Activated naive CD8-positive, alpha-beta T cell treated with anti-CD3 and anti-CD28 coated beads, Interleukin-2, amount 10 ng/mL, durations not matched to agents 7 days and 5 days (primary cell): ENCODE measurements at regions not wholly inside any gene's neighbourhood (a gene's known extent, or its start where the extent isn't known, plus 50 kb on each side); places are given as distances from the start of the nearest gene placed in this dataset.
"Not testable (repeated sequence)": the region's sequence is repeated elsewhere in the genome, so short reads cannot be mapped to it uniquely, and the experiment has no call there.

Source experiments
- ATAC-seq: fragments of 150-1000 bp; cut with Tn5 transposase; one replicate; pipeline ENCODE4 v1.10.0; 2021; ENCODE audit warnings: low read depth, moderate library complexity
- POLR2A ChIA-PET: fragments of 350-600 bp; sonication (Branson Sonifier 250); formaldehyde crosslinking; loops from one replicate; lab custom pipeline; 2021; ENCODE audit warnings: antibody characterized with exemption; lab: Charles Lee
- DNase-seq: peaks from one replicate; pipeline ENCODE4 v3.0.0; 2021
- H3K27ac Mint-ChIP-seq: one replicate; pipeline ENCODE4 v1.8.0; 2022; ENCODE audit warnings: mild to moderate bottlenecking, mixed read lengths
- H3K27me3 Mint-ChIP-seq: one replicate; pipeline ENCODE4 v1.8.0; 2022; ENCODE audit warnings: mild to moderate bottlenecking, moderate library complexity, mixed read lengths
- H3K36me3 Mint-ChIP-seq: one replicate; pipeline ENCODE4 v1.8.0; 2021; ENCODE audit warnings: mild to moderate bottlenecking, mixed read lengths
- H3K4me1 Mint-ChIP-seq: one replicate; pipeline ENCODE4 v1.8.0; 2021; ENCODE audit warnings: mixed read lengths
- H3K4me3 Mint-ChIP-seq: one replicate; pipeline ENCODE4 v1.8.0; 2022; ENCODE audit warnings: mild to moderate bottlenecking, moderate library complexity, mixed read lengths
- H3K9me3 Mint-ChIP-seq: one replicate; pipeline ENCODE4 v1.8.0; 2021; ENCODE audit warnings: mixed read lengths

- not testable (repeated sequence) for H3K27me3 Mint-ChIP-seq, H3K4me3 Mint-ChIP-seq, DNase-seq, H3K9me3 Mint-ChIP-seq, ATAC-seq
- H3K4me1 Mint-ChIP-seq, result peaks cover 36% of the 10 kb centered on the region
- peaks cover 11% of the 10 kb centered on the region for H3K36me3 Mint-ChIP-seq
- peak overlapping the region; percentile 92 for H3K27ac Mint-ChIP-seq
- POLR2A ChIA-PET, result interaction anchor here (0.6 to 1.7 kb wide), 7 partner anchors 10 to 162 kb away, joined by 3 to 17 read pairs (median 4); no protein-coding TSS in a partner anchor
Measured at GRCh38 chr7:131058561-131059288, 269.0 kb upstream of the MKLN1 start.

GRCh38 chr7:131059401-131059800 lies 268.3 kb upstream of the MKLN1 start:
- H3K27me3 Mint-ChIP-seq, ATAC-seq, DNase-seq, H3K9me3 Mint-ChIP-seq: not testable (repeated sequence)
- Mint-ChIP-seq H3K4me3 (peak overlapping the region; percentile 21), H3K36me3 (peaks cover 11% of the 10 kb centered on the region), H3K27ac (peak overlapping the region; percentile 56), H3K4me1 (peaks cover 32% of the 10 kb centered on the region)
- POLR2A ChIA-PET, result interaction anchor here (0.6 to 1.4 kb wide), 3 partner anchors 10 to 48 kb away, joined by 3 to 5 read pairs (median 4); no protein-coding TSS in a partner anchor

GRCh38 chr7:131061158-131061557 lies 266.5 kb upstream of the MKLN1 start:
- H3K27me3 Mint-ChIP-seq, result no peaks in the 10 kb centered on the region
- H3K27ac Mint-ChIP-seq, result no peak overlapping the region
- peaks cover 23% of the 10 kb centered on the region for H3K4me1 Mint-ChIP-seq
- ATAC-seq (no peak), DNase-seq (no peak)
- peaks cover 5% of the 10 kb centered on the region for H3K36me3 Mint-ChIP-seq
- no peak overlapping the region for H3K4me3 Mint-ChIP-seq
- no peaks in the 10 kb centered on the region for H3K9me3 Mint-ChIP-seq
- POLR2A ChIA-PET, result no interaction called here

GRCh38 chr7:131061818-131062217 lies 265.9 kb upstream of the MKLN1 start:
- H3K9me3 Mint-ChIP-seq, result no peaks in the 10 kb centered on the region
- DNase-seq (no peak), ATAC-seq (no peak)
- no peaks in the 10 kb centered on the region for H3K27me3 Mint-ChIP-seq
- no peak overlapping the region for H3K27ac Mint-ChIP-seq
- no peak overlapping the region for H3K4me3 Mint-ChIP-seq
- H3K36me3 Mint-ChIP-seq, result peaks cover 5% of the 10 kb centered on the region
- peaks cover 19% of the 10 kb centered on the region for H3K4me1 Mint-ChIP-seq
- POLR2A ChIA-PET, result no interaction called here

GRCh38 chr7:131066635-131067034 lies 261.0 kb upstream of the MKLN1 start:
- no peak overlapping the region for H3K4me3 Mint-ChIP-seq
- ATAC-seq, result no peak

GRCh38 chr7:131067220-131067619 lies 260.5 kb upstream of the MKLN1 start:
- ATAC-seq, result no peak

More at GRCh38 chr7:131066635-131067034, 261.0 kb upstream of the MKLN1 start:
- Mint-ChIP-seq H3K27me3 (no peaks in the 10 kb centered on the region), H3K36me3 (no peaks in the 10 kb centered on the region), H3K9me3 (no peaks in the 10 kb centered on the region), H3K27ac (no peak overlapping the region), H3K4me1 (peaks cover 20% of the 10 kb centered on the region)
- DNase-seq, result no peak
- POLR2A ChIA-PET, result interaction anchor here (0.9 kb wide), 1 partner anchor 9 kb away, joined by 3 read pairs; no protein-coding TSS in a partner anchor

GRCh38 chr7:131068604-131069021 lies 259.1 kb upstream of the MKLN1 start:
- Mint-ChIP-seq H3K27ac (peak overlapping the region; percentile 64), H3K27me3 (no peaks in the 10 kb centered on the region), H3K9me3 (no peaks in the 10 kb centered on the region), H3K4me1 (peaks cover 26% of the 10 kb centered on the region), H3K4me3 (no peak overlapping the region), H3K36me3 (peaks cover 4% of the 10 kb centered on the region)
- ATAC-seq, result no peak
- POLR2A ChIA-PET, result interaction anchor here (0.6 to 2.0 kb wide), 5 partner anchors 31 to 259 kb away, joined by 3 to 6 read pairs (median 4); partner anchors contain the start of gene MKLN1
- no peak for DNase-seq

More at GRCh38 chr7:131067220-131067619, 260.5 kb upstream of the MKLN1 start:
- no peak overlapping the region for H3K27ac Mint-ChIP-seq
- H3K27me3 Mint-ChIP-seq, result no peaks in the 10 kb centered on the region
- H3K4me1 Mint-ChIP-seq, result peaks cover 25% of the 10 kb centered on the region
- H3K36me3 Mint-ChIP-seq, result no peaks in the 10 kb centered on the region
- H3K9me3 Mint-ChIP-seq, result no peaks in the 10 kb centered on the region
- H3K4me3 Mint-ChIP-seq, result no peak overlapping the region
- DNase-seq, result no peak
- POLR2A ChIA-PET, result interaction anchor here (0.9 to 1.3 kb wide), 2 partner anchors 10 to 261 kb away, joined by 3 read pairs; partner anchors contain the start of gene MKLN1

GRCh38 chr7:131071786-131072504 lies 255.7 kb upstream of the MKLN1 start:
- Mint-ChIP-seq H3K36me3 (peaks cover 8% of the 10 kb centered on the region), H3K27ac (peak overlapping the region; percentile 56), H3K27me3 (no peaks in the 10 kb centered on the region), H3K4me1 (peaks cover 23% of the 10 kb centered on the region), H3K9me3 (no peaks in the 10 kb centered on the region), H3K4me3 (peak overlapping the region; percentile 10)
- POLR2A ChIA-PET, result interaction anchor here (0.8 kb wide), 1 partner anchor 34 kb away, joined by 5 read pairs; no protein-coding TSS in a partner anchor
- ATAC-seq, result peak; percentile 15
- DNase-seq, result no peak

GRCh38 chr7:131072505-131073091 lies 255.1 kb upstream of the MKLN1 start:
- POLR2A ChIA-PET, result interaction anchor here (0.8 kb wide), 1 partner anchor 34 kb away, joined by 5 read pairs; no protein-coding TSS in a partner anchor
- Mint-ChIP-seq H3K9me3 (no peaks in the 10 kb centered on the region), H3K36me3 (peaks cover 8% of the 10 kb centered on the region), H3K27ac (peak overlapping the region; percentile 22), H3K4me3 (no peak overlapping the region), H3K4me1 (peaks cover 22% of the 10 kb centered on the region), H3K27me3 (no peaks in the 10 kb centered on the region)
- ATAC-seq (no peak), DNase-seq (no peak)

GRCh38 chr7:131074043-131074442 lies 253.6 kb upstream of the MKLN1 start:
- POLR2A ChIA-PET, result no interaction called here
- no peaks in the 10 kb centered on the region for H3K27me3 Mint-ChIP-seq
- peaks cover 8% of the 10 kb centered on the region for H3K36me3 Mint-ChIP-seq
- H3K27ac Mint-ChIP-seq, result no peak overlapping the region
- ATAC-seq, result no peak
- DNase-seq, result no peak
- no peak overlapping the region for H3K4me3 Mint-ChIP-seq
- H3K4me1 Mint-ChIP-seq, result peaks cover 13% of the 10 kb centered on the region
- no peaks in the 10 kb centered on the region for H3K9me3 Mint-ChIP-seq

GRCh38 chr7:131074585-131074984 lies 253.1 kb upstream of the MKLN1 start:
- ATAC-seq (no peak), DNase-seq (no peak)
- no peaks in the 10 kb centered on the region for H3K9me3 Mint-ChIP-seq
- H3K36me3 Mint-ChIP-seq, result peaks cover 8% of the 10 kb centered on the region
- POLR2A ChIA-PET, result no interaction called here
- H3K4me1 Mint-ChIP-seq, result peaks cover 10% of the 10 kb centered on the region
- no peak overlapping the region for H3K4me3 Mint-ChIP-seq
- H3K27me3 Mint-ChIP-seq, result no peaks in the 10 kb centered on the region
- no peak overlapping the region for H3K27ac Mint-ChIP-seq

GRCh38 chr7:131075406-131075805 lies 252.3 kb upstream of the MKLN1 start:
- peaks cover 10% of the 10 kb centered on the region for H3K4me1 Mint-ChIP-seq
- no peaks in the 10 kb centered on the region for H3K9me3 Mint-ChIP-seq
- no peak for ATAC-seq
- POLR2A ChIA-PET, result interaction anchor here (0.7 kb wide), 1 partner anchor 347 kb away, joined by 3 read pairs; no protein-coding TSS in a partner anchor
- H3K27me3 Mint-ChIP-seq, result no peaks in the 10 kb centered on the region
- peaks cover 8% of the 10 kb centered on the region for H3K36me3 Mint-ChIP-seq
- H3K4me3 Mint-ChIP-seq, result no peak overlapping the region
- no peak overlapping the region for H3K27ac Mint-ChIP-seq
- DNase-seq, result no peak

- Mint-ChIP-seq H3K27me3 (no peaks in the 10 kb centered on the region), H3K27ac (no peak overlapping the region), H3K4me3 (no peak overlapping the region), H3K9me3 (no peaks in the 10 kb centered on the region), H3K36me3 (peaks cover 8% of the 10 kb centered on the region), H3K4me1 (peaks cover 10% of the 10 kb centered on the region)
- POLR2A ChIA-PET, result no interaction called here
- no peak for ATAC-seq
- DNase-seq, result no peak
Measured at GRCh38 chr7:131076032-131076431, 251.6 kb upstream of the MKLN1 start.
